ENCODE measurements at regions not wholly inside any gene's neighbourhood (a gene's known extent, or its start where the extent isn't known, plus 50 kb on each side); places are given as distances from the start of the nearest gene placed in this dataset.

DNA sequence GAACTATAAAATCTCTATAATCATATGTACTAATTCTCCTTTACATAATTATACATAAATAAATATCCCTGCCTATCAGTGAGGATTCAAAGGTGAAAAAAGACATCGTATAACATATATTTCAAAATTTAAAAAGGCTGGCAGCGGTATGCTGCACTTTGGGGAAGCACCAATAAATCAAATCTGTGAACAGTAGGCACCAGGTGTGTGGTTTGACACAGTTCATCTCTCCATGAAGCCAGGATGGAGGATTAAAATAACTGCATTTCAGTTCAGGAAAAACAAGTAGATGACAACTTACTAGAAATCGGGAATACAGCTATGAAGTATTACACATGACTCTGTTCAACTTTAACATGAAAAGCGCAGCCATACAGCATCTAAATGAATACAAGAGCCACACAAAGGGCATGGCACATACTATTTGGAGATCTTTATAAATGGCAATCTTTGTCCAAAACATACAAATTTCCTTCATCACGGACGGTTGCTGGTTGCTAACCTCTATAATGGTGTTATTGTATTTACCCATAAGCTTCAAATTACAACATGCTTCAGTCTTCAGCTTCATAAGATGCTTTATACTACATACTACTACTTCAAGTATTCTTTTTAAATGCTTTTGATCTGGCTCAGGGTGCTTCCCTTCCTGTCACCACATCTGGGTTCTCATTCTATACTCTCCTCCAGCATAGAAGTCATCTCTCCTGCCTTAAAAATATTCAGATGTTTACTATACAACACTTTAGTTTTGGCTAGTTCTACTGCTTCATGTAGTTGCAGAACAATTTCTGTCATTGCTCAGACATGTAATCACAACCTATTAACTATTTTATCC, 128.7 kb downstream of the KLF12 start:
- H3K36me3 ChIP-seq (ENCODE audit: control insufficient read depth, insufficient read depth, low read length): no peaks in the 10 kb centered on the region
- no peaks in the 10 kb centered on the region for H3K9me3 ChIP-seq (ENCODE audit: control insufficient read depth, low read depth, low read length)
- no peaks in the 10 kb centered on the region for H3K4me1 ChIP-seq (ENCODE audit: control insufficient read depth, insufficient read depth, low read length)
- H3K27me3 ChIP-seq (ENCODE audit: control insufficient read depth, insufficient read depth, low read length): no peaks in the 10 kb centered on the region
- H3K4me3 ChIP-seq (ENCODE audit: low read length): no peak overlapping the region
- no peak for DNase-seq
- 86% methylated on average over 4 of the region's 6 CpGs for WGBS (ENCODE audit: insufficient coverage, low lambda C conversion rate)
- H3K27ac ChIP-seq (ENCODE audit: low read length): no peak overlapping the region

DNA sequence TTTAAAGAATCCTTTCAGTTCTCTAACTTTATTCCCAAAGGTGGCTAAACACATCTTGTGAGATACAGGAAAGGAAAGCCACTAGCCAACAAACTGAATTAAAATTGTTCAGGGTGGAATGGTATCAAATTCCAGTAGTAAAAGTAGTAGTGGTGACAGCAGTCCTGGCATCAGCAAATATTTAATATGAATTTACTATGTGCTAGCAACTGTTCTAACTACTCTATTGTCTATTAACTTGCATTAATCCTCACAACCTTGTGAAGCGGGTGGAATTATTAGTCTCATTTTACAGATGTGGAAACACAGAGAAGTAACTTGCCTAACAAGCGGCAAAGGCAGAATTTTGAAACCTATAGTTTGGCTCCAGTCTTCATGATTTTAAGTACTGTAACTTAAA, 130.1 kb downstream of the KLF12 start:
- H3K27me3 ChIP-seq (ENCODE audit: control insufficient read depth, insufficient read depth, low read length): no peaks in the 10 kb centered on the region
- DNase-seq: no peak
- no peaks in the 10 kb centered on the region for H3K4me1 ChIP-seq (ENCODE audit: control insufficient read depth, insufficient read depth, low read length)
- H3K4me3 ChIP-seq (ENCODE audit: low read length): no peak overlapping the region
- no peak overlapping the region for H3K27ac ChIP-seq (ENCODE audit: low read length)
- H3K9me3 ChIP-seq (ENCODE audit: control insufficient read depth, low read depth, low read length): no peaks in the 10 kb centered on the region
- H3K36me3 ChIP-seq (ENCODE audit: control insufficient read depth, insufficient read depth, low read length): no peaks in the 10 kb centered on the region
- no CpG with 5 or more reads among the region's 2 CpGs for WGBS (ENCODE audit: insufficient coverage, low lambda C conversion rate)

GRCh38 chr13:74003374-74003773, 130.8 kb downstream of the KLF12 start:
- no peaks in the 10 kb centered on the region for H3K9me3 ChIP-seq (ENCODE audit: control insufficient read depth, low read depth, low read length)
- WGBS (ENCODE audit: insufficient coverage, low lambda C conversion rate): no CpG with 5 or more reads among the region's 1 CpG
- H3K4me1 ChIP-seq (ENCODE audit: control insufficient read depth, insufficient read depth, low read length): no peaks in the 10 kb centered on the region
- H3K27ac ChIP-seq (ENCODE audit: low read length): no peak overlapping the region
- no peak overlapping the region for H3K4me3 ChIP-seq (ENCODE audit: low read length)
- H3K27me3 ChIP-seq (ENCODE audit: control insufficient read depth, insufficient read depth, low read length): no peaks in the 10 kb centered on the region
- no peak for DNase-seq
- H3K36me3 ChIP-seq (ENCODE audit: control insufficient read depth, insufficient read depth, low read length): no peaks in the 10 kb centered on the region

DNA sequence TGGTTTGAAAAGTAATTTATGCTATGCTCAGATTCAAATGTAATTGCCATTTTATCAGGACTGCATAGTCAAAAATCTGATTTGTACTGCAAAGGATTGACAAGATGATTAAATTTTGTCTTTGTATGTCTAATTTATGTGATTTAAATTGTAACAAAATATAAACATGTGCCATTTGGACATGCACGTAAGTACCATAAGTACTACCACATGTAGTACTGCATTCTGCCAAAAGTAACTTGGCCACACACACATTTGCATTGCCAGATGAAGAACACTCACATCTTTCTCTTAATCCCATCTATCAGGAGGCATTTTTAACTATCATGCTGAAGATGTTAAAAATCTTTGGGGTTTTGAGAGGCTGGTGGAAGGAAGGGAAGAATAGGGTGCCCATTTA, 133.3 kb downstream of the KLF12 start:
- Histone ChIP-seq H3K27ac (ENCODE audit: low read length) (no peak overlapping the region), H3K4me3 (ENCODE audit: low read length) (no peak overlapping the region), H3K4me1 (ENCODE audit: control insufficient read depth, insufficient read depth, low read length) (no peaks in the 10 kb centered on the region), H3K9me3 (ENCODE audit: control insufficient read depth, low read depth, low read length) (no peaks in the 10 kb centered on the region), H3K27me3 (ENCODE audit: control insufficient read depth, insufficient read depth, low read length) (no peaks in the 10 kb centered on the region), H3K36me3 (ENCODE audit: control insufficient read depth, insufficient read depth, low read length) (no peaks in the 10 kb centered on the region)
- DNase-seq: no peak
- no CpG with 5 or more reads among the region's 1 CpG for WGBS (ENCODE audit: insufficient coverage, low lambda C conversion rate)

GRCh38 chr13:73998631-73999030, 135.6 kb downstream of the KLF12 start:
- Histone ChIP-seq H3K4me3 (ENCODE audit: low read length) (no peak overlapping the region), H3K27ac (ENCODE audit: low read length) (no peak overlapping the region), H3K36me3 (ENCODE audit: control insufficient read depth, insufficient read depth, low read length) (no peaks in the 10 kb centered on the region), H3K27me3 (ENCODE audit: control insufficient read depth, insufficient read depth, low read length) (no peaks in the 10 kb centered on the region), H3K9me3 (ENCODE audit: control insufficient read depth, low read depth, low read length) (no peaks in the 10 kb centered on the region), H3K4me1 (ENCODE audit: control insufficient read depth, insufficient read depth, low read length) (no peaks in the 10 kb centered on the region)
- 100% methylated on average over 1 of the region's 2 CpGs for WGBS (ENCODE audit: insufficient coverage, low lambda C conversion rate)
- no peak for DNase-seq

GRCh38 chr13:73997964-73998363, 136.2 kb downstream of the KLF12 start:
- no peaks in the 10 kb centered on the region for H3K27me3 ChIP-seq (ENCODE audit: control insufficient read depth, insufficient read depth, low read length)
- H3K4me3 ChIP-seq (ENCODE audit: low read length): no peak overlapping the region
- H3K27ac ChIP-seq (ENCODE audit: low read length): no peak overlapping the region
- H3K36me3 ChIP-seq (ENCODE audit: control insufficient read depth, insufficient read depth, low read length): no peaks in the 10 kb centered on the region
- H3K9me3 ChIP-seq (ENCODE audit: control insufficient read depth, low read depth, low read length): no peaks in the 10 kb centered on the region
- H3K4me1 ChIP-seq (ENCODE audit: control insufficient read depth, insufficient read depth, low read length): no peaks in the 10 kb centered on the region
- DNase-seq: no peak

DNA sequence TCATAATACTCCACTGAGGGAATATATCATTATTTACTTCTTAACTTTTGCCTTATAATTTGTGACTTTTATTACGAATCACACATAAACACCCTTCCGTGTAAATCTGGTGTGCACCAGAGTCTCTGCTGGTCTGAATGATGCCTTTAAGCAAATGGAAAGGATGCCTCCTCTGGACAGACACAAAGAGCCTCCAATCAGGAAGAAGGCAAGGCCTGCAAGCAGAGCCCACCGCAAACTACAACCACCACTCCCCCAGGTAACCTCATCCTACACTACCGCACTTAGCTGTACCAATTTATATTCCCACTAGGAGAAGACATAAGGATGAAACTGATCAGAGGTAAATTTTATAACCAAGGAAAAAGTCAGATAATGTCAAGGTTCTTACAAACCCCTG, 137.6 kb downstream of the KLF12 start:
- 60% methylated on average over 1 of the region's 4 CpGs for WGBS (ENCODE audit: insufficient coverage, low lambda C conversion rate)
- H3K9me3 ChIP-seq (ENCODE audit: control insufficient read depth, low read depth, low read length): no peaks in the 10 kb centered on the region
- no peaks in the 10 kb centered on the region for H3K4me1 ChIP-seq (ENCODE audit: control insufficient read depth, insufficient read depth, low read length)
- H3K36me3 ChIP-seq (ENCODE audit: control insufficient read depth, insufficient read depth, low read length): no peaks in the 10 kb centered on the region
- no peak for DNase-seq
- no peaks in the 10 kb centered on the region for H3K27me3 ChIP-seq (ENCODE audit: control insufficient read depth, insufficient read depth, low read length)
- no peak overlapping the region for H3K27ac ChIP-seq (ENCODE audit: low read length)
- H3K4me3 ChIP-seq (ENCODE audit: low read length): no peak overlapping the region

DNA sequence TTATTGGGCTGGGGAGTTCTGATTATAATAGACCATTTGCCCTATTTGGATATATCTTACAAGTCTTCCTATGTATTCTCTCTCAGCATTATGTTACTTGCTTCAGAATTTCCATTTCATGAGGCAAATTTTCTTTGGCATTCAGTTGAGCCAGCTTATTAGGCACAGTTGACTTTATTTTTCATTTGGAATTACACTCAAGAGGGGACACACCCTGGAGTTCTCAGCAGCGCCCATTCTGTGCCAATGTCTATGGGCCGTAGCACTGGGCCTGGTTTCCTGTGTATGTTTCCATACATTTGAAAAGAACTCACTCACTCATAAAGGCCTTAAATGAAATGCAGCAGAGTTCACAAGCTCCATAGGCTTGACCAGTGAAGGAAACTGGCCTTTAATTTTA, 138.5 kb downstream of the KLF12 start:
- DNase-seq: no peak
- Histone ChIP-seq H3K36me3 (ENCODE audit: control insufficient read depth, insufficient read depth, low read length) (no peaks in the 10 kb centered on the region), H3K4me1 (ENCODE audit: control insufficient read depth, insufficient read depth, low read length) (no peaks in the 10 kb centered on the region), H3K27ac (ENCODE audit: low read length) (no peak overlapping the region), H3K27me3 (ENCODE audit: control insufficient read depth, insufficient read depth, low read length) (no peaks in the 10 kb centered on the region), H3K9me3 (ENCODE audit: control insufficient read depth, low read depth, low read length) (no peaks in the 10 kb centered on the region), H3K4me3 (ENCODE audit: low read length) (no peak overlapping the region)
- WGBS (ENCODE audit: insufficient coverage, low lambda C conversion rate): no CpG with 5 or more reads among the region's 2 CpGs

DNA sequence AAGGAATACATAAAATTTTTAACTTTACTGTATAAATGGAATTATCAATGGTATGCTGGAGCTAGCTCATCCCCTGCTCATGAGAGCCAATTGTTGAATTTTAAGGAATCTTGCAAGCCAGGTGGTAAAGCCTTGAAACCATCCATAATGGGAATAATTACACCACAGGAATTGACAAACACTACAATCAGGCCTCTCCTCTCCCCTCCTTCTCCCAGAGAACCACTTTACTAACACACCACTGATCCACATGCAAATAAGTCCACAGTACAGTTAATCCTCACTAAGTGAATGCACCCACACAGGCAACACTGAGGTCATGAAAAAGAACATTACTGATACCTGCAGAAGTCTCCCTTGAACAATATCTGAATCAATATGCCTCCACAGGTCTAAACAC, 140.5 kb downstream of the KLF12 start:
- no peak overlapping the region for H3K4me3 ChIP-seq (ENCODE audit: low read length)
- no peak overlapping the region for H3K27ac ChIP-seq (ENCODE audit: low read length)
- no peak for DNase-seq
- no peaks in the 10 kb centered on the region for H3K9me3 ChIP-seq (ENCODE audit: control insufficient read depth, low read depth, low read length)
- no peaks in the 10 kb centered on the region for H3K36me3 ChIP-seq (ENCODE audit: control insufficient read depth, insufficient read depth, low read length)
- no peaks in the 10 kb centered on the region for H3K4me1 ChIP-seq (ENCODE audit: control insufficient read depth, insufficient read depth, low read length)
- no peaks in the 10 kb centered on the region for H3K27me3 ChIP-seq (ENCODE audit: control insufficient read depth, insufficient read depth, low read length)

DNA sequence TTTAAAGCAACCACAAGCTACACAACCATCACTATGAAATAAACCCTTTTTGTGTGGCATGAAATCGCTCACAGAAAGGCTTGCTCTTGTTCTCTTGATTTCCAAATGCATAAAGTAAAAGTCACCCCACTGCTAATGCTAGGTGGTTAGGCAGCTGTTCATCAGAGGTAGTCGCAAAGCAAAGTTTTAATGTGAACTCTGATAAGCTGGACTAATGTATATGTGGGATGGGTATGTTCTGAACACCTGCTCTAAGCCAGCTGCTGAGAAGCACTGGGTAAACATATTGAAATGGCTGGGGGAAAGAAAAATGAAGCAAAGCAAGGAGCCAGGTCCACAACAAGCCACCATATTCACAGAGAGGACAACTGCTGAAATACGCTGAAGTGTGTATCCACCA, 142.3 kb downstream of the KLF12 start:
- H3K27me3 ChIP-seq (ENCODE audit: control insufficient read depth, insufficient read depth, low read length): no peaks in the 10 kb centered on the region
- no peaks in the 10 kb centered on the region for H3K36me3 ChIP-seq (ENCODE audit: control insufficient read depth, insufficient read depth, low read length)
- no peaks in the 10 kb centered on the region for H3K4me1 ChIP-seq (ENCODE audit: control insufficient read depth, insufficient read depth, low read length)
- DNase-seq: no peak
- no peak overlapping the region for H3K4me3 ChIP-seq (ENCODE audit: low read length)
- H3K9me3 ChIP-seq (ENCODE audit: control insufficient read depth, low read depth, low read length): no peaks in the 10 kb centered on the region
- H3K27ac ChIP-seq (ENCODE audit: low read length): no peak overlapping the region
- no CpG with 5 or more reads among the region's 3 CpGs for WGBS (ENCODE audit: insufficient coverage, low lambda C conversion rate)

DNA sequence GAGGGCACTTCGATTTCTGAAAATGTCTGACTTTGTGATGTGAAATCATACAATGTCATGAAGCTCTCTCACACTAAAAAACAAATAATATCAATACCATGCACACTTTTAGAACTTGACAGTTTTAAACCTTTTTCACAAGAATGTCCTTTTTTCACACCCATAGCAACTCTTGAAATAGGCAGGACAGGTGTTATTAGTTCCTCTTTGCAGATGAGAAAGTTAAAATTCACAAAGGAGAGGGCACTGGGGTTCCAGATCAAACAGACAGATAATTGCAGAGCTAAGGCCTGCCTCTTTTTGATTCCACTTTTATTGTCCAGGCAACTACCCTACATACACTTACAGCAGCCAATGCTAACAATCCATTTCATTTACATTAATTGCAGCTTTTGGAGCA, 142.8 kb downstream of the KLF12 start:
- H3K4me3 ChIP-seq (ENCODE audit: low read length): no peak overlapping the region

More for the DNA sequence above, 142.8 kb downstream of the KLF12 start:
- no peak for DNase-seq
- no peaks in the 10 kb centered on the region for H3K4me1 ChIP-seq (ENCODE audit: control insufficient read depth, insufficient read depth, low read length)
- H3K36me3 ChIP-seq (ENCODE audit: control insufficient read depth, insufficient read depth, low read length): no peaks in the 10 kb centered on the region
- no peaks in the 10 kb centered on the region for H3K27me3 ChIP-seq (ENCODE audit: control insufficient read depth, insufficient read depth, low read length)
- WGBS (ENCODE audit: insufficient coverage, low lambda C conversion rate): no CpG with 5 or more reads among the region's 1 CpG
- no peak overlapping the region for H3K27ac ChIP-seq (ENCODE audit: low read length)
- H3K9me3 ChIP-seq (ENCODE audit: control insufficient read depth, low read depth, low read length): no peaks in the 10 kb centered on the region
